Thoracic aorta (tissue), 2 donors: ENCODE measurements at regions not wholly inside any gene's neighbourhood (a gene's known extent, or its start where the extent isn't known, plus 50 kb on each side); places are given as distances from the start of the nearest gene placed in this dataset.

ENCODE experiments used
- ATAC-seq: fragments of 150-250 bp; one replicate; pipeline ENCODE4 v1.8.0; 2017; ENCODE audit warnings: low read depth; ENCODE audit not compliant: insufficient number of reproducible peaks, low FRiP score
- DNase-seq: peaks from one replicate; pipeline ENCODE4 v3.0.0-alpha.2; 2020; ENCODE audit warnings: low spot score
- H3K27ac ChIP-seq, 2 donors: fragments of 200-600 bp; sonication (generic); 1 replicate in 1 of 2; 2 replicates in 1 of 2; pipeline ENCODE4 v1.5.1; 2016; ENCODE audit warnings: mild to moderate bottlenecking in 2 of 2, moderate library complexity in 2 of 2
- H3K27me3 ChIP-seq: fragments of 200-600 bp; sonication (generic); replicated peaks from 2 replicates; pipeline ENCODE4 v1.6.0; 2016; ENCODE audit warnings: mild to moderate bottlenecking; ENCODE audit not compliant: insufficient read depth
- H3K36me3 ChIP-seq: fragments of 200-600 bp; sonication (generic); one replicate; pipeline ENCODE4 v1.5.1; 2016
- H3K4me1 ChIP-seq, 2 donors: fragments of 200-600 bp; sonication (generic); 1 replicate in 1 of 2; 2 replicates in 1 of 2; pipeline versions ENCODE4 v1.5.1 to v1.6.0; 2016; ENCODE audit warnings: low read depth in 2 of 2, mild to moderate bottlenecking in 1 of 2; ENCODE audit not compliant: control insufficient read depth in 1 of 2
- H3K4me3 ChIP-seq: fragments of 200-600 bp; sonication (generic); 2 replicates; pipeline ENCODE4 v1.5.1; 2016; ENCODE audit warnings: mild to moderate bottlenecking
- H3K9me3 ChIP-seq: fragments of 200-600 bp; sonication (generic); 2 replicates; pipeline ENCODE4 v1.5.1; 2016
- CTCF ChIP-seq: fragments of 200-600 bp; sonication (generic); IDR thresholded peaks from one replicate; pipeline ENCODE4 v1.5.1; 2019; ENCODE audit warnings: antibody characterized with exemption

DNA sequence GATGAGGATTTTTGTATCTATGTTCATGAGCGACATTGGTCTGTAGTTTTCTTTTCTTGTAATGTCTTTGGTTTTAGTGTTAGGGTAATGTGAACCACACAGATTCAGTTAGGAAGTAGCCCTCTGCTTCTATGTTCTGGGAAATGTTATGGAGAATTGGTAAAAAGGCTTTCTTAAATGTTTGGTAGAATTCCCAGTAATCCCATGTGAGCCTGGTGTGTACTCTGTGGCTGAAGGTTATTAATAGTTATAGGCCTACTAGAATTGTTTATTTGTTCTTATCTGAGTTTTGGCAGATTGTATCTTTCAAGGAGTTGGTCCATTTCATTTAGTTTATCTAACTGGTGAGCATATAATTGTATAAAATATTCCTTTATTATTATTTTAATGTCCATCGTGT, 484.6 kb upstream of the GHITM start:
- no peak overlapping the region for H3K27ac ChIP-seq
- DNase-seq, result no peak

GRCh38 chr10:83656924-83657323, 482.4 kb upstream of the GHITM start:
- Histone ChIP-seq H3K4me3 (no peak overlapping the region), H3K27ac (no peak overlapping the region), H3K9me3 (no peaks in the 10 kb centered on the region), H3K36me3 (no peaks in the 10 kb centered on the region), H3K4me1 (no peaks in the 10 kb centered on the region), H3K27me3 (no peaks in the 10 kb centered on the region)
- DNase-seq (no peak), ATAC-seq (no peak)
- TF ChIP-seq CTCF, result no peak

More for the DNA sequence above, 484.6 kb upstream of the GHITM start:
- no peak for ATAC-seq
- Histone ChIP-seq H3K4me1 (no peaks in the 10 kb centered on the region), H3K4me3 (no peak overlapping the region), H3K36me3 (no peaks in the 10 kb centered on the region), H3K9me3 (no peaks in the 10 kb centered on the region), H3K27me3 (no peaks in the 10 kb centered on the region)
- no peak for TF ChIP-seq CTCF

- no peak overlapping the region for H3K27ac ChIP-seq
- no peak overlapping the region for H3K4me3 ChIP-seq
- H3K36me3 ChIP-seq, result no peaks in the 10 kb centered on the region
- ATAC-seq, result no peak
- H3K9me3 ChIP-seq, result no peaks in the 10 kb centered on the region
- TF ChIP-seq CTCF, result no peak
- H3K27me3 ChIP-seq, result no peaks in the 10 kb centered on the region
- no peaks in the 10 kb centered on the region for H3K4me1 ChIP-seq
- no peak for DNase-seq
Observed at GRCh38 chr10:83657487-83657886, 481.8 kb upstream of the GHITM start.

- no peak overlapping the region for H3K27ac ChIP-seq
- no peaks in the 10 kb centered on the region for H3K9me3 ChIP-seq
- DNase-seq, result no peak
- H3K4me3 ChIP-seq, result no peak overlapping the region
- H3K36me3 ChIP-seq, result no peaks in the 10 kb centered on the region
- H3K4me1 ChIP-seq, result no peaks in the 10 kb centered on the region
- TF ChIP-seq CTCF, result no peak
- no peaks in the 10 kb centered on the region for H3K27me3 ChIP-seq
- ATAC-seq, result no peak
Observed at GRCh38 chr10:83663918-83664317, 475.4 kb upstream of the GHITM start.

- no peaks in the 10 kb centered on the region for H3K4me1 ChIP-seq
- no peak overlapping the region for H3K4me3 ChIP-seq
- ATAC-seq (no peak), DNase-seq (no peak)
- no peaks in the 10 kb centered on the region for H3K9me3 ChIP-seq
- H3K27me3 ChIP-seq, result no peaks in the 10 kb centered on the region
- TF ChIP-seq CTCF, result no peak
- H3K36me3 ChIP-seq, result no peaks in the 10 kb centered on the region
- no peak overlapping the region for H3K27ac ChIP-seq
Observed at GRCh38 chr10:83666762-83667161, 472.5 kb upstream of the GHITM start.
